DOHH2 (cell line): ENCODE measurements at regions not wholly inside any gene's neighbourhood (a gene's known extent, or its start where the extent isn't known, plus 50 kb on each side); places are given as distances from the start of the nearest gene placed in this dataset.

Source experiments
- EZH2phosphoT487 ChIP-seq: fragments of 200-600 bp; sonication (generic); IDR thresholded peaks from 2 replicates; pipeline ENCODE4 v1.6.1; 2017; ENCODE audit warnings: borderline replicate concordance, mild to moderate bottlenecking, antibody characterized with exemption, low read length, moderate library complexity, mixed read lengths
- TF ChIP-seq, protein P1 (sequence below): fragments of 200-600 bp; sonication (generic); IDR thresholded peaks from one replicate; pipeline ENCODE4 v1.5.1; 2014; ENCODE audit warnings: antibody characterized with exemption, mild to moderate bottlenecking, low read depth, low read length; ENCODE audit not compliant: poor library complexity, severe bottlenecking

DNA sequence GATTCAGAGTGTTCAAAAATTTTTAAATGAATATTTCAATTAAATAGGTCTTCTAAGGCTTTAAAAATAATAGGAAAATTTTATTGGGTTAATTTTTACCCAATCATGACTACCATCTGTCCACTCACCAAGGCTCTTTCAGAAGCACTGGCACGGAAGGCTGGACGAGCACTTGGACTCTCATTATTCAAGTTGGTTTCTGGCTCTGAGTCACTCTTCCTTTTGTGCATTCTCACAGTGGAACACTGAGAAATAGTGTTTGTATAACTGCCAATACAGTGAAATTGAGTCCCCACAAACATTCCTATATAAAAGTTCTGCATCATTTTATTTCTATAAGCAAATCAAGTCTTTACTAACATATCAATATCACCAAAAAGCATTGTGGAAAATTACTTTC is 1149.0 kb downstream of the EFNA5 start:
- TF ChIP-seq, protein P1, sequence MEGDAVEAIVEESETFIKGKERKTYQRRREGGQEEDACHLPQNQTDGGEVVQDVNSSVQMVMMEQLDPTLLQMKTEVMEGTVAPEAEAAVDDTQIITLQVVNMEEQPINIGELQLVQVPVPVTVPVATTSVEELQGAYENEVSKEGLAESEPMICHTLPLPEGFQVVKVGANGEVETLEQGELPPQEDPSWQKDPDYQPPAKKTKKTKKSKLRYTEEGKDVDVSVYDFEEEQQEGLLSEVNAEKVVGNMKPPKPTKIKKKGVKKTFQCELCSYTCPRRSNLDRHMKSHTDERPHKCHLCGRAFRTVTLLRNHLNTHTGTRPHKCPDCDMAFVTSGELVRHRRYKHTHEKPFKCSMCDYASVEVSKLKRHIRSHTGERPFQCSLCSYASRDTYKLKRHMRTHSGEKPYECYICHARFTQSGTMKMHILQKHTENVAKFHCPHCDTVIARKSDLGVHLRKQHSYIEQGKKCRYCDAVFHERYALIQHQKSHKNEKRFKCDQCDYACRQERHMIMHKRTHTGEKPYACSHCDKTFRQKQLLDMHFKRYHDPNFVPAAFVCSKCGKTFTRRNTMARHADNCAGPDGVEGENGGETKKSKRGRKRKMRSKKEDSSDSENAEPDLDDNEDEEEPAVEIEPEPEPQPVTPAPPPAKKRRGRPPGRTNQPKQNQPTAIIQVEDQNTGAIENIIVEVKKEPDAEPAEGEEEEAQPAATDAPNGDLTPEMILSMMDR = no peak
- TF ChIP-seq EZH2phosphoT487 = no peak
